ENCODE measurements at regions not wholly inside any gene's neighbourhood (a gene's known extent, or its start where the extent isn't known, plus 50 kb on each side); places are given as distances from the start of the nearest gene placed in this dataset.

- ChIA-PET CTCF (no interaction called here), POLR2A (ENCODE audit: unreplicated experiment) (no interaction called here)
- ATAC-seq (no peak), DNase-seq (no peak)
- no peaks in the 10 kb centered on the region for H4K20me1 ChIP-seq (ENCODE audit: low read length)
- H2AFZ ChIP-seq (ENCODE audit: low read length), result no peak overlapping the region
- BruUV-seq (replicated peaks), result no TSS peak
- H3F3A ChIP-seq (ENCODE audit: low read length, unreplicated experiment), result no peaks in the 10 kb centered on the region
- no peak overlapping the region for H3K27ac ChIP-seq (ENCODE audit: low read length)
- no peak overlapping the region for H3K4me2 ChIP-seq (ENCODE audit: low read length)
- H3K4me1 ChIP-seq (ENCODE audit: insufficient read depth, low read length), result peaks cover 7% of the 10 kb centered on the region; the same call in 1 of the 2 replicates
- H3K36me3 ChIP-seq (ENCODE audit: low read depth, low read length), result no peaks in the 10 kb centered on the region
- H3K27me3 ChIP-seq (ENCODE audit: low read length), result no peaks in the 10 kb centered on the region
- no peaks in the 10 kb centered on the region for H3K9me3 ChIP-seq (ENCODE audit: low read length)
- no peak overlapping the region for H3K9ac ChIP-seq (ENCODE audit: low read length)
- H3K79me2 ChIP-seq (ENCODE audit: low read length), result no peaks in the 10 kb centered on the region
- no peaks in the 10 kb centered on the region for H3K9me2 ChIP-seq (replicated peaks; ENCODE audit: low read length)
- no peak for TF ChIP-seq EZH2phosphoT487 (IDR thresholded peaks at IDR 0.05; ENCODE audit: borderline replicate concordance, low read length)
- TF ChIP-seq CTCF (conservative IDR thresholded peaks at IDR 0.05; ENCODE audit: low read depth, low read length), result no peak
- TF ChIP-seq EZH2 (IDR thresholded peaks at IDR 0.05; ENCODE audit: low read length, unreplicated experiment), result no peak
- no peak overlapping the region for H3K4me3 ChIP-seq (ENCODE audit: low read length)
- intact Hi-C loops (cut with micrococcal nuclease), result no loop called here
These were observed 468.1 kb upstream of the ACTBL2 start for GRCh38 chr5:57950616-57951228.

DNA sequence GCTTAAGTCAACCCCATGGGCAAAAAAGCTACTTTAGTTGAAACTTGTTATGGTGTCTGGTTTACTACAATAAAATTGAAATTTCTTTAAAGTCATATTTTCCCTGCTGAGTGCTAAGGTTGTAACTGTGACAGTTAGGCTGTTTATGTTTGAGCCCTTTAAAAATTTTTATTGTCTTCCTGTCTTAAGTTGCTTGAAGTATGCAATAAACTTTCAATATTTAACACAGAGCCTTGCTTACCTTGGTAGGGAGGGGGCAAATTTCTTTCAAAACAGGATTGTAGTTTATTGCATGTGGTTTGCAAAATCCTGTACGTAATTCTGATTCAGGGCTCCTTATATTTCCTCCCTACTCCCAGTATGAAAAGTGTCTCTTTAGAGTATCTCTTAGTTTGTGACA is 465.5 kb upstream of the ACTBL2 start:
- Histone ChIP-seq H3K27me3 (ENCODE audit: low read length) (no peaks in the 10 kb centered on the region), H3K9me2 (replicated peaks; ENCODE audit: low read length) (no peaks in the 10 kb centered on the region), H3F3A (ENCODE audit: low read length, unreplicated experiment) (no peaks in the 10 kb centered on the region), H3K36me3 (ENCODE audit: low read depth, low read length) (no peaks in the 10 kb centered on the region), H3K4me3 (ENCODE audit: low read length) (no peak overlapping the region), H3K9me3 (ENCODE audit: low read length) (no peaks in the 10 kb centered on the region), H3K9ac (ENCODE audit: low read length) (no peak overlapping the region), H3K4me1 (ENCODE audit: insufficient read depth, low read length) (peaks cover 7% of the 10 kb centered on the region; the same call in 1 of the 2 replicates), H3K27ac (ENCODE audit: low read length) (no peak overlapping the region), H3K4me2 (ENCODE audit: low read length) (no peak overlapping the region), H4K20me1 (ENCODE audit: low read length) (no peaks in the 10 kb centered on the region), H2AFZ (ENCODE audit: low read length) (no peak overlapping the region), H3K79me2 (ENCODE audit: low read length) (no peaks in the 10 kb centered on the region)
- ATAC-seq (peak; percentile 68), DNase-seq (no peak)
- intact Hi-C loops (cut with micrococcal nuclease), result loop anchor here (5.0 kb wide), 1 partner anchor 39 kb away; no protein-coding TSS in a partner anchor
- no peak for TF ChIP-seq CTCF (conservative IDR thresholded peaks at IDR 0.05; ENCODE audit: low read depth, low read length)
- no peak for TF ChIP-seq EZH2phosphoT487 (IDR thresholded peaks at IDR 0.05; ENCODE audit: borderline replicate concordance, low read length)
- no peak for TF ChIP-seq EZH2 (IDR thresholded peaks at IDR 0.05; ENCODE audit: low read length, unreplicated experiment)
- BruUV-seq (replicated peaks), result no TSS peak
- CTCF ChIA-PET, result interaction anchor here (0.5 kb wide), 1 partner anchor 315 kb away, joined by 3 read pairs; no protein-coding TSS in a partner anchor
- POLR2A ChIA-PET (ENCODE audit: unreplicated experiment), result no interaction called here

DNA sequence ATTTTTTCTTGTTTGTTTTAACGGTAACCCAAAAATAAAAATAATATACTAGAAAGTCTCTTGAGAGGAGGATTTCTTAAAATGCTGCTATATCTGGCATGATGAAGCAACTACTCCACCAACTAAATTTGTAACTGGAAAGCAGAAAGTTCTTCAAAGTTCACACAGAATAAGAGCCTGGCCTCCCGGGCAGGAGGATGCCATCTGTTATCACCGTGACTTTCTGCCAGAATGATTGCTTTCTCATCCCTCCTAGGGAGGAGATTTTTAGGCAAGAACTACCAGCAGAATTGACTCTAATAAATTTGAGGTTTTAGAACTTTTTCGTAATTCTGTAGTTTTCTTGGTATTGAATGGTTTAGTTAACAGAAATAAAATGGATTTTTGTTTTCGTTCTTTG is 464.6 kb upstream of the ACTBL2 start:
- no peak for TF ChIP-seq CTCF (conservative IDR thresholded peaks at IDR 0.05; ENCODE audit: low read depth, low read length)
- no peak for TF ChIP-seq EZH2 (IDR thresholded peaks at IDR 0.05; ENCODE audit: low read length, unreplicated experiment)
- no peak for TF ChIP-seq EZH2phosphoT487 (IDR thresholded peaks at IDR 0.05; ENCODE audit: borderline replicate concordance, low read length)
- no peaks in the 10 kb centered on the region for H3K27me3 ChIP-seq (ENCODE audit: low read length)
- H2AFZ ChIP-seq (ENCODE audit: low read length), result no peak overlapping the region
- no peaks in the 10 kb centered on the region for H3K9me3 ChIP-seq (ENCODE audit: low read length)
- intact Hi-C loops (cut with micrococcal nuclease), result loop anchor here (5.0 kb wide), 1 partner anchor 40 kb away; no protein-coding TSS in a partner anchor
- ATAC-seq (no peak), DNase-seq (no peak)
- no peak overlapping the region for H3K27ac ChIP-seq (ENCODE audit: low read length)
- POLR2A ChIA-PET (ENCODE audit: unreplicated experiment), result no interaction called here
- H3K79me2 ChIP-seq (ENCODE audit: low read length), result no peaks in the 10 kb centered on the region
- no peaks in the 10 kb centered on the region for H3K9me2 ChIP-seq (replicated peaks; ENCODE audit: low read length)
- peaks cover 5% of the 10 kb centered on the region; the same call in 1 of the 2 replicates for H3K4me1 ChIP-seq (ENCODE audit: insufficient read depth, low read length)
- no peaks in the 10 kb centered on the region for H3F3A ChIP-seq (ENCODE audit: low read length, unreplicated experiment)
- H3K4me3 ChIP-seq (ENCODE audit: low read length), result no peak overlapping the region
- H3K4me2 ChIP-seq (ENCODE audit: low read length), result no peak overlapping the region
- no TSS peak for BruUV-seq (replicated peaks)
- H3K36me3 ChIP-seq (ENCODE audit: low read depth, low read length), result no peaks in the 10 kb centered on the region
- H4K20me1 ChIP-seq (ENCODE audit: low read length), result no peaks in the 10 kb centered on the region
- CTCF ChIA-PET, result no interaction called here
- no peak overlapping the region for H3K9ac ChIP-seq (ENCODE audit: low read length)

All from PC-3 (cell line).